ENCODE measurements at regions not wholly inside any gene's neighbourhood (a gene's known extent, or its start where the extent isn't known, plus 50 kb on each side); places are given as distances from the start of the nearest gene placed in this dataset.

GRCh38 chr20:60316476-60317158 lies 358.4 kb downstream of the CDH26 start:
- DNase-seq (no peak), ATAC-seq (no peak)
- 73 to 81% methylated on average over 7 of the region's 7 CpGs for WGBS, 2 donors
- peaks cover 0 to 4% (median 0%) of the 10 kb centered on the region in 7 donors for H3K27me3 ChIP-seq
- H3K4me1 ChIP-seq = no peaks in the 10 kb centered on the region
- intact Hi-C loops (cut with DNase I) = no loop called here
- no peak overlapping the region for H3K27ac ChIP-seq
- no peak overlapping the region for H3K4me3 ChIP-seq
- TF ChIP-seq, protein P1, sequence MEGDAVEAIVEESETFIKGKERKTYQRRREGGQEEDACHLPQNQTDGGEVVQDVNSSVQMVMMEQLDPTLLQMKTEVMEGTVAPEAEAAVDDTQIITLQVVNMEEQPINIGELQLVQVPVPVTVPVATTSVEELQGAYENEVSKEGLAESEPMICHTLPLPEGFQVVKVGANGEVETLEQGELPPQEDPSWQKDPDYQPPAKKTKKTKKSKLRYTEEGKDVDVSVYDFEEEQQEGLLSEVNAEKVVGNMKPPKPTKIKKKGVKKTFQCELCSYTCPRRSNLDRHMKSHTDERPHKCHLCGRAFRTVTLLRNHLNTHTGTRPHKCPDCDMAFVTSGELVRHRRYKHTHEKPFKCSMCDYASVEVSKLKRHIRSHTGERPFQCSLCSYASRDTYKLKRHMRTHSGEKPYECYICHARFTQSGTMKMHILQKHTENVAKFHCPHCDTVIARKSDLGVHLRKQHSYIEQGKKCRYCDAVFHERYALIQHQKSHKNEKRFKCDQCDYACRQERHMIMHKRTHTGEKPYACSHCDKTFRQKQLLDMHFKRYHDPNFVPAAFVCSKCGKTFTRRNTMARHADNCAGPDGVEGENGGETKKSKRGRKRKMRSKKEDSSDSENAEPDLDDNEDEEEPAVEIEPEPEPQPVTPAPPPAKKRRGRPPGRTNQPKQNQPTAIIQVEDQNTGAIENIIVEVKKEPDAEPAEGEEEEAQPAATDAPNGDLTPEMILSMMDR (IDR thresholded peaks at IDR 0.05) = no peak
- no peaks in the 10 kb centered on the region for H3K9me3 ChIP-seq
- H3K36me3 ChIP-seq = no peaks in the 10 kb centered on the region

- no peak overlapping the region for H3K27ac ChIP-seq
- no peaks in the 10 kb centered on the region for H3K9me3 ChIP-seq
- intact Hi-C loops (cut with DNase I) = no loop called here
- DNase-seq = no peak
- no peak for ATAC-seq
- WGBS, 2 donors = 67 to 82% methylated on average over 3 of the region's 3 CpGs
- H3K27me3 ChIP-seq = peaks cover 0 to 12% (median 0%) of the 10 kb centered on the region in 7 donors
- no peaks in the 10 kb centered on the region for H3K4me1 ChIP-seq
- TF ChIP-seq, protein P1 (IDR thresholded peaks at IDR 0.05) = no peak
- no peaks in the 10 kb centered on the region for H3K36me3 ChIP-seq
- no peak overlapping the region for H3K4me3 ChIP-seq
These were observed 359.2 kb downstream of the CDH26 start for GRCh38 chr20:60317401-60317800.

- no peak overlapping the region for H3K27ac ChIP-seq
- H3K36me3 ChIP-seq = no peaks in the 10 kb centered on the region
- DNase-seq (no peak), ATAC-seq (no peak)
- TF ChIP-seq, protein P1 (IDR thresholded peaks at IDR 0.05) = no peak
- H3K4me3 ChIP-seq = no peak overlapping the region
- peaks cover 0 to 14% (median 0%) of the 10 kb centered on the region in 7 donors for H3K27me3 ChIP-seq
- intact Hi-C loops (cut with DNase I) = loop anchor here in 1 of 10 donors (1.0 kb wide), 1 partner anchor 36 kb away; no protein-coding TSS in a partner anchor
- 64 to 77% methylated on average over 3 of the region's 3 CpGs for WGBS, 2 donors
- no peaks in the 10 kb centered on the region for H3K4me1 ChIP-seq
- no peaks in the 10 kb centered on the region for H3K9me3 ChIP-seq
These were observed 363.4 kb downstream of the CDH26 start for GRCh38 chr20:60321601-60322000.

DNA sequence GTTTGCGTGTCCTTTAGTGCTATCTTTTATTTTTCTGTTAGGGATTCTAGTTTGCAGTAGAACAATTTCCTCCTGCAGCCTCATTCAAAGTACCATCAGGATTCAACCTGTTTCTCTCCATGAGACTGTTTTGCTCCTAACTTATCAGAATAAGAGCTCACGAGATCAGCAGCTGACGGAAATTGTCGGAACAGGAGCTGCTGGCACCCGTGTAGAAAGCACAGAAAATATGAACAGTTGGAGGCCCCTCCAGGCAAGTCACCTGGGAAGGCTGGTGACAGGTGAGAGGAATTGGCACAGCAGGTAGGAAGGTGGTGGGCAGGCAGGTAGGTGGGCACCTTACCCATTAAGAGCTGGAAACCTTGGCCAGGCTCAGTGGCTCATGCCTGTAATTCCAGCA lies 368.6 kb downstream of the CDH26 start:
- H3K9me3 ChIP-seq = no peaks in the 10 kb centered on the region
- ATAC-seq (no peak), DNase-seq (no peak)
- no peak overlapping the region for H3K4me3 ChIP-seq
- TF ChIP-seq, protein P1 (IDR thresholded peaks at IDR 0.05) = no peak
- H3K4me1 ChIP-seq = no peaks in the 10 kb centered on the region
- H3K27me3 ChIP-seq = peaks cover 0 to 17% (median 0%) of the 10 kb centered on the region in 7 donors
- intact Hi-C loops (cut with DNase I) = no loop called here
- H3K27ac ChIP-seq = no peak overlapping the region
- H3K36me3 ChIP-seq = no peaks in the 10 kb centered on the region
- WGBS, 2 donors = 84 to 90% methylated on average over 5 of the region's 5 CpGs

All from heart right ventricle (tissue), 16 donors.